HPDE6-E6E7 (cell line): ENCODE measurements at regions not wholly inside any gene's neighbourhood (a gene's known extent, or its start where the extent isn't known, plus 50 kb on each side); places are given as distances from the start of the nearest gene placed in this dataset.
"Not testable (repeated sequence)": the region's sequence is repeated elsewhere in the genome, so short reads cannot be mapped to it uniquely, and the experiment has no call there.

Experiments
- DNase-seq: peaks from one replicate; pipeline ENCODE4 v3.0.0; 2011; ENCODE audit warnings: missing footprints; ENCODE audit errors: extremely low spot score

- DNase-seq, result no peak
Observed at GRCh38 chr12:22810036-22810435, 185.1 kb downstream of the ETNK1 start.

GRCh38 chr12:22812531-22812930 is 187.6 kb downstream of the ETNK1 start:
- no peak for DNase-seq

GRCh38 chr12:22821985-22822384 is 197.0 kb downstream of the ETNK1 start:
- no peak for DNase-seq

GRCh38 chr12:22826026-22826425 is 201.1 kb downstream of the ETNK1 start:
- no peak for DNase-seq

- DNase-seq, result not testable (repeated sequence)
Observed at GRCh38 chr12:22826446-22826981, 201.5 kb downstream of the ETNK1 start.

GRCh38 chr12:22828066-22828465 is 203.1 kb downstream of the ETNK1 start:
- no peak for DNase-seq

- DNase-seq, result no peak
Observed at GRCh38 chr12:22835431-22835830, 210.5 kb downstream of the ETNK1 start.

GRCh38 chr12:22850185-22850584 is 225.2 kb downstream of the ETNK1 start:
- DNase-seq, result no peak

GRCh38 chr12:22851532-22851931 is 226.6 kb downstream of the ETNK1 start:
- no peak for DNase-seq

GRCh38 chr12:22855456-22855855 is 230.5 kb downstream of the ETNK1 start:
- no peak for DNase-seq

- no peak for DNase-seq
Observed at GRCh38 chr12:22856178-22856577, 231.2 kb downstream of the ETNK1 start.

- DNase-seq, result no peak
Observed at GRCh38 chr12:22858849-22859570, 234.0 kb downstream of the ETNK1 start.

GRCh38 chr12:22860926-22861325 is 236.0 kb downstream of the ETNK1 start:
- DNase-seq, result no peak

GRCh38 chr12:22865822-22866221 is 240.9 kb downstream of the ETNK1 start:
- no peak for DNase-seq

GRCh38 chr12:22866406-22866805 is 241.4 kb downstream of the ETNK1 start:
- no peak for DNase-seq

- no peak for DNase-seq
Observed at GRCh38 chr12:22874151-22874550, 249.2 kb downstream of the ETNK1 start.

GRCh38 chr12:22876262-22876661 is 251.3 kb downstream of the ETNK1 start:
- DNase-seq, result no peak

GRCh38 chr12:22879203-22879602 is 254.2 kb downstream of the ETNK1 start:
- no peak for DNase-seq

GRCh38 chr12:22880331-22880730 is 255.4 kb downstream of the ETNK1 start:
- no peak for DNase-seq

- no peak for DNase-seq
Observed at GRCh38 chr12:22880807-22881206, 255.8 kb downstream of the ETNK1 start.

GRCh38 chr12:22881878-22882385 is 257.0 kb downstream of the ETNK1 start:
- DNase-seq, result no peak

- no peak for DNase-seq
Observed at GRCh38 chr12:22882559-22882958, 257.6 kb downstream of the ETNK1 start.

GRCh38 chr12:22893878-22894277 is 268.9 kb downstream of the ETNK1 start:
- DNase-seq, result no peak

- DNase-seq, result no peak
Observed at GRCh38 chr12:22899184-22899583, 274.2 kb downstream of the ETNK1 start.
